Body of pancreas (tissue), 4 donors: ENCODE measurements at regions not wholly inside any gene's neighbourhood (a gene's known extent, or its start where the extent isn't known, plus 50 kb on each side); places are given as distances from the start of the nearest gene placed in this dataset.

Experiments used
- CTCF ChIP-seq, 7 experiments: fragments of 450-650 bp in 4 of 7; fragments of 200-600 bp in 3 of 7; sonication (generic) in 3 of 7; IDR thresholded peaks; one replicate each; pipeline ENCODE4 v1.5.1; 2016 to 2019; ENCODE audit warnings: antibody characterized with exemption in 7 of 7
- POLR2A ChIP-seq, 3 donors: fragments of 450-650 bp; IDR thresholded peaks; one replicate each; pipeline ENCODE4 v1.6.1; 2016; ENCODE audit warnings: antibody characterized with exemption in 3 of 3, mild to moderate bottlenecking in 2 of 3

- TF ChIP-seq CTCF (IDR thresholded peaks at IDR 0.05) (no peak), POLR2A (IDR thresholded peaks at IDR 0.05) (no peak)
These were observed 487.9 kb upstream of the CITED2 start for GRCh38 chr6:139862311-139862710.
